HL-60 (cell line): ENCODE measurements at regions not wholly inside any gene's neighbourhood (a gene's known extent, or its start where the extent isn't known, plus 50 kb on each side); places are given as distances from the start of the nearest gene placed in this dataset.

Experiments used
- CTCF ChIP-seq: IDR thresholded peaks from one replicate; pipeline ENCODE4 v1.5.1; 2011; ENCODE audit warnings: low read length, control low read depth, inconsistent platforms; ENCODE audit not compliant: insufficient read depth
- GABPA ChIP-seq: IDR thresholded peaks from 2 replicates; pipeline ENCODE4 v1.6.1; 2012; ENCODE audit warnings: low read depth
- POLR2AphosphoS5 ChIP-seq: IDR thresholded peaks from 2 replicates; pipeline ENCODE4 v1.6.1; 2012; ENCODE audit warnings: low read depth

- no peak for TF ChIP-seq CTCF
- TF ChIP-seq GABPA = no peak
- TF ChIP-seq POLR2AphosphoS5 = no peak
These were observed 601.9 kb downstream of the MRPL39 start for GRCh38 chr21:25005388-25005787.
